ENCODE measurements at regions not wholly inside any gene's neighbourhood (a gene's known extent, or its start where the extent isn't known, plus 50 kb on each side); places are given as distances from the start of the nearest gene placed in this dataset.

DNA sequence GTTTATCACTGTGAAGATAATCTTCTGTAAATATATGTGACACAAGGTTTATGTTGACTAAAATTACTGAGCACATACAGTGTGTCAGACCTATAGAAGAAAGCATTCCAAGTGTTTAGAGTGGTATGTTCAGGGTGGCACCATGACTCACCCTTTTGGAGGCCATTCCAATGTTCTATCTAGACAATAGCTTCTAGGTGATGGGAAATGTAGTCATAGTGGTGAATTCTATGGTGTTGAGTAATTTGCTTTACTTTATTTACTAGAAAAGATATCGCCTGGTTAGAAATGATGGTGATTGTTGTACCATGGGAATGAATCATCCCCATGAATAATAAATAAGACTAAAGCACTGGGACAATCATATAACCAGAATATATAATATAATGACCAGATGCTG is 72.9 kb upstream of the OR4C15 start:
- TF ChIP-seq CTCF (IDR thresholded peaks at IDR 0.05) (no peak), POLR2AphosphoS5 (IDR thresholded peaks at IDR 0.05) (no peak), POLR2A (IDR thresholded peaks at IDR 0.05) (no peak), EP300 (IDR thresholded peaks at IDR 0.05; ENCODE audit: low read depth) (no peak)

All from transverse colon (tissue), 4 donors.